OCI-LY3 (cell line): ENCODE measurements at regions not wholly inside any gene's neighbourhood (a gene's known extent, or its start where the extent isn't known, plus 50 kb on each side); places are given as distances from the start of the nearest gene placed in this dataset.

Experiments used
- H2AFZ ChIP-seq: fragments of 200-600, 300-600 bp; shearing (Covaris generic); 2 replicates; pipeline ENCODE4 v1.6.0; 2014; ENCODE audit warnings: antibody characterized with exemption, low read depth, low read length
- H3K27ac ChIP-seq: fragments of 200-600, 300-600 bp; sonication (generic); 2 replicates; pipeline ENCODE4 v1.5.1; 2014; ENCODE audit warnings: mild to moderate bottlenecking, low read length, moderate library complexity, mixed read lengths
- H3K27me3 ChIP-seq: fragments of 200-600, 300-600 bp; sonication (generic); 2 replicates; pipeline ENCODE4 v1.6.1; 2014; ENCODE audit warnings: low read depth, low read length, mixed read lengths
- H3K36me3 ChIP-seq: fragments of 200-600, 300-600 bp; sonication (generic); replicated peaks from 2 replicates; pipeline ENCODE3; 2014; ENCODE audit warnings: low read depth, low read length, mixed read lengths
- H3K4me1 ChIP-seq: fragments of 300-600, 200-600 bp; sonication (generic); 2 replicates; pipeline ENCODE4 v1.6.1; 2014; ENCODE audit warnings: low read length, mixed read lengths
- H3K4me2 ChIP-seq: fragments of 200-600, 300-600 bp; sonication (generic); 2 replicates; pipeline ENCODE4 v1.6.1; 2014; ENCODE audit warnings: low read length, mixed read lengths
- H3K4me3 ChIP-seq: fragments of 300-600, 200-600 bp; sonication (generic); 2 replicates; pipeline ENCODE4 v1.5.1; 2014; ENCODE audit warnings: antibody characterized with exemption, mild to moderate bottlenecking, low read length, moderate library complexity
- H3K79me2 ChIP-seq: fragments of 300-600, 200-600 bp; shearing (Covaris generic); 2 replicates; pipeline ENCODE4 v1.6.1; 2014; ENCODE audit warnings: mild to moderate bottlenecking, low read length, mixed read lengths
- H3K9ac ChIP-seq: fragments of 300-600, 200-600 bp; shearing (Covaris generic); 2 replicates; pipeline ENCODE4 v1.6.0; 2014; ENCODE audit warnings: mild to moderate bottlenecking, low read length, moderate library complexity
- H3K9me3 ChIP-seq: fragments of 200-600, 300-600 bp; shearing (Covaris generic); 2 replicates; pipeline ENCODE4 v1.6.1; 2014; ENCODE audit warnings: low read length, mixed read lengths; ENCODE audit not compliant: insufficient read depth
- H4K20me1 ChIP-seq: fragments of 200-600, 300-600 bp; sonication (generic); 2 replicates; pipeline ENCODE4 v1.6.1; 2016; ENCODE audit warnings: low read length, mixed read lengths; ENCODE audit not compliant: insufficient read depth
- EZH2phosphoT487 ChIP-seq: fragments of 200-600 bp; shearing (Covaris generic); IDR thresholded peaks from 2 replicates; pipeline ENCODE4 v1.6.1; 2018; ENCODE audit warnings: antibody characterized with exemption, mixed run types, low read depth
- TF ChIP-seq, protein P1 (sequence below): fragments of 200-600, 300-600 bp; sonication (generic); IDR thresholded peaks from 2 replicates; pipeline ENCODE4 v1.5.1; 2014; ENCODE audit warnings: antibody characterized with exemption, low read length, low read depth

DNA sequence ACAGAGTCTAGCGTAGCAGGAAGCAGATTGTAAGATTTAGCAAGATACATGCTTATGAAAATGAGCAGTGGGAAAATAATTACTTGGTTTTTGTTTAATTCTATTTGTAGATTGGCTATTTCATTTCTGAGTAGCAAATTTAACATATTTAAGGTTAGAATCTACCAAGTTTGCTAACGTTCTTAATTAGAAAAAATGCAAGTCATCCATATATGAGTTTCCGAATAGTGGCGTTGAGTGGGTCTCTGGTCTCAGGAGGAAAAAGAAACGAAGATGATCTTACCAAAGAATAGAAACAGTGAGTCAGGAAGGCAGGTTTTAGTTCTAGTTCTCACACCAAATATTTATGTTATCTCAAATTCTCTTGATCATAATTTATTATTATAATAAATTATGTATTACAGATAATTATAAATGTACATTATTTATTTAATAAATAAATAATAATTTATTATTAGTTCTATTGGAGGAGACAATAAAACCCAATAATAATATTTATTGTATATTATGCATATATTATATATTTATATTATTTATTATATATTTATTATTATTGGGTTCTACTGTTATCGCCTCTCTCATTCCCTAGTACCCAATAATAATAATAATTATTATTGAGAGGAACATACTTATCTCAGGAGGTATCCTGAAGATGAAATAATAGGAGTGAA, 194.3 kb upstream of the PITRM1 start:
- no peaks in the 10 kb centered on the region for H4K20me1 ChIP-seq
- no peak for TF ChIP-seq EZH2phosphoT487
- TF ChIP-seq, protein P1, sequence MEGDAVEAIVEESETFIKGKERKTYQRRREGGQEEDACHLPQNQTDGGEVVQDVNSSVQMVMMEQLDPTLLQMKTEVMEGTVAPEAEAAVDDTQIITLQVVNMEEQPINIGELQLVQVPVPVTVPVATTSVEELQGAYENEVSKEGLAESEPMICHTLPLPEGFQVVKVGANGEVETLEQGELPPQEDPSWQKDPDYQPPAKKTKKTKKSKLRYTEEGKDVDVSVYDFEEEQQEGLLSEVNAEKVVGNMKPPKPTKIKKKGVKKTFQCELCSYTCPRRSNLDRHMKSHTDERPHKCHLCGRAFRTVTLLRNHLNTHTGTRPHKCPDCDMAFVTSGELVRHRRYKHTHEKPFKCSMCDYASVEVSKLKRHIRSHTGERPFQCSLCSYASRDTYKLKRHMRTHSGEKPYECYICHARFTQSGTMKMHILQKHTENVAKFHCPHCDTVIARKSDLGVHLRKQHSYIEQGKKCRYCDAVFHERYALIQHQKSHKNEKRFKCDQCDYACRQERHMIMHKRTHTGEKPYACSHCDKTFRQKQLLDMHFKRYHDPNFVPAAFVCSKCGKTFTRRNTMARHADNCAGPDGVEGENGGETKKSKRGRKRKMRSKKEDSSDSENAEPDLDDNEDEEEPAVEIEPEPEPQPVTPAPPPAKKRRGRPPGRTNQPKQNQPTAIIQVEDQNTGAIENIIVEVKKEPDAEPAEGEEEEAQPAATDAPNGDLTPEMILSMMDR, result no peak
- no peak overlapping the region for H3K4me2 ChIP-seq
- H3K79me2 ChIP-seq, result no peaks in the 10 kb centered on the region
- no peak overlapping the region for H3K4me3 ChIP-seq
- H3K9me3 ChIP-seq, result no peaks in the 10 kb centered on the region
- no peaks in the 10 kb centered on the region for H3K27me3 ChIP-seq
- no peaks in the 10 kb centered on the region for H3K4me1 ChIP-seq
- H2AFZ ChIP-seq, result no peak overlapping the region
- no peak overlapping the region for H3K9ac ChIP-seq
- H3K36me3 ChIP-seq, result no peaks in the 10 kb centered on the region
- H3K27ac ChIP-seq, result no peak overlapping the region

DNA sequence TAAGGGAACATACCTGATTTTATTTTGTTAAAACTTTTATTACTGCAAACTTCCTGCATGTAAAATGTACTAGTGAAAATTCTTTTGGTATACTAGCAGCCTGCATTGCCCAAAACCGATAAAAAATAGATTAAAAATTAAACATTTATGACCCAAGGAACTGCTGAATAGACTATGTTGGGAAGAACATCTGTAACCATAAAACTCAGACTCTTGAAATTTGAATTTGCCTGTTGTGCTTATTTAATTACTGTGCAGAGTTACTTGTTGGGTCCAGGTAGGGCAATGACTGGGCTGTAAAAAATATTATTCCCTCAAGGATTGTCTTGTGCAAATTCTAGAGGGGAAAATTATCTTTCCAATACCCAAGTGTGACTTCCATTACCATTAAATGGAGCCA, 193.5 kb upstream of the PITRM1 start:
- Histone ChIP-seq H3K27me3 (no peaks in the 10 kb centered on the region), H3K4me2 (no peak overlapping the region), H3K4me1 (no peaks in the 10 kb centered on the region), H3K9me3 (no peaks in the 10 kb centered on the region), H3K4me3 (no peak overlapping the region), H4K20me1 (no peaks in the 10 kb centered on the region), H3K9ac (no peak overlapping the region), H3K79me2 (no peaks in the 10 kb centered on the region), H3K36me3 (no peaks in the 10 kb centered on the region), H2AFZ (no peak overlapping the region), H3K27ac (no peak overlapping the region)
- TF ChIP-seq EZH2phosphoT487, result no peak
- TF ChIP-seq, protein P1, result no peak

DNA sequence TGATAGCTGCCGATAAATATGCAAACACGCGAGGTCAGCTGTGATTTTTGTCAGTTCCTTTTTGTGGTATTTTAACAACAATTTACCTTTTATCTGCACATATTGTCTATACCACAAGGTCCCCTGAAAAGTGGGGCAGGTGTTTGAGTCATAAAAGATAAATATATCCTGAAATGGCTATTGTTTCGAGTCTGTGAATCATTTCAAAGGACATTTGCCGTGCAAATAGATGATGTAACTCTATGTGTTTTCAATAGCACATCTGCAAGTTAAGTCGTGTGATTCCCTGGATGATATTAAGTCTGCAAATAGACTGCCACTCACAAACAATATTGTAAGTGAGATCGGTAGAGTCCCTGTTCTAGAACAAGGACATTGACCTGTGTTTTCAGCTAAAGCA, 193.0 kb upstream of the PITRM1 start:
- Histone ChIP-seq H3K9me3 (no peaks in the 10 kb centered on the region), H3K27ac (no peak overlapping the region), H3K36me3 (no peaks in the 10 kb centered on the region), H3K79me2 (no peaks in the 10 kb centered on the region), H3K4me3 (no peak overlapping the region), H4K20me1 (no peaks in the 10 kb centered on the region), H2AFZ (no peak overlapping the region), H3K4me2 (no peak overlapping the region), H3K4me1 (no peaks in the 10 kb centered on the region), H3K27me3 (no peaks in the 10 kb centered on the region), H3K9ac (no peak overlapping the region)
- TF ChIP-seq EZH2phosphoT487, result no peak
- TF ChIP-seq, protein P1, result no peak

GRCh38 chr10:3364768-3365480, 192.3 kb upstream of the PITRM1 start:
- H3K4me2 ChIP-seq, result no peak overlapping the region
- no peaks in the 10 kb centered on the region for H3K79me2 ChIP-seq
- TF ChIP-seq EZH2phosphoT487, result no peak
- TF ChIP-seq, protein P1, result no peak
- H4K20me1 ChIP-seq, result no peaks in the 10 kb centered on the region
- no peaks in the 10 kb centered on the region for H3K27me3 ChIP-seq
- no peak overlapping the region for H3K9ac ChIP-seq
- H3K36me3 ChIP-seq, result no peaks in the 10 kb centered on the region
- H3K4me3 ChIP-seq, result no peak overlapping the region
- no peaks in the 10 kb centered on the region for H3K4me1 ChIP-seq
- H3K27ac ChIP-seq, result no peak overlapping the region
- H3K9me3 ChIP-seq, result no peaks in the 10 kb centered on the region
- H2AFZ ChIP-seq, result no peak overlapping the region
